ENCODE measurements at regions not wholly inside any gene's neighbourhood (a gene's known extent, or its start where the extent isn't known, plus 50 kb on each side); places are given as distances from the start of the nearest gene placed in this dataset.

DNA sequence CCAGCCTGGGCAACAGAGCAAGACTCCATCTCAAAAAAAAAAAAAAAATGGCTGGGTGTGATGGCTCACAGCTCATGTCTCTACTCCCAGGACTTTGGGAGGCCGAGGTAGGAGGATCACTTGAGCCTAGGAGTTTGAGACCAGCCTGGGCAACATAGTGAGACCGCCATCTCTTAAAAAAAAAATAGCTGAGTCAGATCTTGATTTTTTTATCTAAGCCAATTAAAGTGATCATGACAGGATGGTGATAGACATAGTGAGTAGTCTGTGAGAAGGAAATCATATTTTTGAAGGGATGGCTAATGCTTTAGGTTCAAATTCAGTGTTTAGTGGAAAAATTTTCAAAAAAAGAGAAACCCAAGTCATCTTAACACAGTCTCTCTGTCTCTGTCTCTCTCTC is 114.6 kb upstream of the JARID2 start:
- TF ChIP-seq, protein P1, sequence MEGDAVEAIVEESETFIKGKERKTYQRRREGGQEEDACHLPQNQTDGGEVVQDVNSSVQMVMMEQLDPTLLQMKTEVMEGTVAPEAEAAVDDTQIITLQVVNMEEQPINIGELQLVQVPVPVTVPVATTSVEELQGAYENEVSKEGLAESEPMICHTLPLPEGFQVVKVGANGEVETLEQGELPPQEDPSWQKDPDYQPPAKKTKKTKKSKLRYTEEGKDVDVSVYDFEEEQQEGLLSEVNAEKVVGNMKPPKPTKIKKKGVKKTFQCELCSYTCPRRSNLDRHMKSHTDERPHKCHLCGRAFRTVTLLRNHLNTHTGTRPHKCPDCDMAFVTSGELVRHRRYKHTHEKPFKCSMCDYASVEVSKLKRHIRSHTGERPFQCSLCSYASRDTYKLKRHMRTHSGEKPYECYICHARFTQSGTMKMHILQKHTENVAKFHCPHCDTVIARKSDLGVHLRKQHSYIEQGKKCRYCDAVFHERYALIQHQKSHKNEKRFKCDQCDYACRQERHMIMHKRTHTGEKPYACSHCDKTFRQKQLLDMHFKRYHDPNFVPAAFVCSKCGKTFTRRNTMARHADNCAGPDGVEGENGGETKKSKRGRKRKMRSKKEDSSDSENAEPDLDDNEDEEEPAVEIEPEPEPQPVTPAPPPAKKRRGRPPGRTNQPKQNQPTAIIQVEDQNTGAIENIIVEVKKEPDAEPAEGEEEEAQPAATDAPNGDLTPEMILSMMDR (IDR thresholded peaks at IDR 0.05; ENCODE audit: poor library complexity, severe bottlenecking), result no peak
- TF ChIP-seq RAD21 (conservative IDR thresholded peaks at IDR 0.05) (no peak), EP300 (conservative IDR thresholded peaks at IDR 0.05; ENCODE audit: poor library complexity, severe bottlenecking) (no peak), SMC3 (conservative IDR thresholded peaks at IDR 0.05; ENCODE audit: poor library complexity) (no peak), EZH2 (IDR thresholded peaks at IDR 0.05; ENCODE audit: borderline replicate concordance, insufficient read depth, low read length, poor library complexity, severe bottlenecking) (no peak)
- TF ChIP-seq, protein P2, sequence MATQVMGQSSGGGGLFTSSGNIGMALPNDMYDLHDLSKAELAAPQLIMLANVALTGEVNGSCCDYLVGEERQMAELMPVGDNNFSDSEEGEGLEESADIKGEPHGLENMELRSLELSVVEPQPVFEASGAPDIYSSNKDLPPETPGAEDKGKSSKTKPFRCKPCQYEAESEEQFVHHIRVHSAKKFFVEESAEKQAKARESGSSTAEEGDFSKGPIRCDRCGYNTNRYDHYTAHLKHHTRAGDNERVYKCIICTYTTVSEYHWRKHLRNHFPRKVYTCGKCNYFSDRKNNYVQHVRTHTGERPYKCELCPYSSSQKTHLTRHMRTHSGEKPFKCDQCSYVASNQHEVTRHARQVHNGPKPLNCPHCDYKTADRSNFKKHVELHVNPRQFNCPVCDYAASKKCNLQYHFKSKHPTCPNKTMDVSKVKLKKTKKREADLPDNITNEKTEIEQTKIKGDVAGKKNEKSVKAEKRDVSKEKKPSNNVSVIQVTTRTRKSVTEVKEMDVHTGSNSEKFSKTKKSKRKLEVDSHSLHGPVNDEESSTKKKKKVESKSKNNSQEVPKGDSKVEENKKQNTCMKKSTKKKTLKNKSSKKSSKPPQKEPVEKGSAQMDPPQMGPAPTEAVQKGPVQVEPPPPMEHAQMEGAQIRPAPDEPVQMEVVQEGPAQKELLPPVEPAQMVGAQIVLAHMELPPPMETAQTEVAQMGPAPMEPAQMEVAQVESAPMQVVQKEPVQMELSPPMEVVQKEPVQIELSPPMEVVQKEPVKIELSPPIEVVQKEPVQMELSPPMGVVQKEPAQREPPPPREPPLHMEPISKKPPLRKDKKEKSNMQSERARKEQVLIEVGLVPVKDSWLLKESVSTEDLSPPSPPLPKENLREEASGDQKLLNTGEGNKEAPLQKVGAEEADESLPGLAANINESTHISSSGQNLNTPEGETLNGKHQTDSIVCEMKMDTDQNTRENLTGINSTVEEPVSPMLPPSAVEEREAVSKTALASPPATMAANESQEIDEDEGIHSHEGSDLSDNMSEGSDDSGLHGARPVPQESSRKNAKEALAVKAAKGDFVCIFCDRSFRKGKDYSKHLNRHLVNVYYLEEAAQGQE (IDR thresholded peaks at IDR 0.05; ENCODE audit: borderline replicate concordance), result no peak
